IPS-20b (cell line): ENCODE measurements at regions not wholly inside any gene's neighbourhood (a gene's known extent, or its start where the extent isn't known, plus 50 kb on each side); places are given as distances from the start of the nearest gene placed in this dataset.

ENCODE experiments used
- H3K27ac ChIP-seq: one replicate; pipeline ENCODE4 v1.5.1; 2013; ENCODE audit warnings: low read length
- H3K27me3 ChIP-seq: 2 replicates; pipeline ENCODE4 v1.6.1; 2013; ENCODE audit warnings: mild to moderate bottlenecking, low read length, inconsistent platforms; ENCODE audit not compliant: insufficient read depth
- H3K36me3 ChIP-seq: 2 replicates; pipeline ENCODE4 v1.6.1; 2013; ENCODE audit warnings: low read depth, mild to moderate bottlenecking, inconsistent platforms, low read length, moderate library complexity; ENCODE audit not compliant: insufficient read depth
- H3K4me1 ChIP-seq: 2 replicates; pipeline ENCODE4 v1.6.1; 2013; ENCODE audit warnings: mild to moderate bottlenecking, control low read depth, inconsistent platforms, low read length, moderate library complexity; ENCODE audit not compliant: insufficient read depth
- H3K4me3 ChIP-seq: 2 replicates; pipeline ENCODE4 v1.5.1; 2013; ENCODE audit warnings: mild to moderate bottlenecking, low read length, inconsistent platforms
- H3K9ac ChIP-seq: 2 replicates; pipeline ENCODE4 v1.6.1; 2013; ENCODE audit warnings: low read depth, mild to moderate bottlenecking, inconsistent platforms, low read length, moderate library complexity
- H3K9me3 ChIP-seq: 2 replicates; pipeline ENCODE4 v1.6.1; 2013; ENCODE audit warnings: mild to moderate bottlenecking, low read depth, low read length, inconsistent platforms; ENCODE audit not compliant: insufficient read depth

- H3K4me3 ChIP-seq, result no peak overlapping the region
- no peak overlapping the region for H3K9ac ChIP-seq
- no peaks in the 10 kb centered on the region for H3K4me1 ChIP-seq
- H3K27me3 ChIP-seq, result no peaks in the 10 kb centered on the region
- H3K36me3 ChIP-seq, result no peaks in the 10 kb centered on the region
- H3K27ac ChIP-seq, result no peak overlapping the region
- no peaks in the 10 kb centered on the region for H3K9me3 ChIP-seq
Observed at GRCh38 chr7:86592185-86592584, 51.5 kb upstream of the GRM3 start.

GRCh38 chr7:86574006-86574405, 69.7 kb upstream of the GRM3 start:
- Histone ChIP-seq H3K4me3 (no peak overlapping the region), H3K4me1 (no peaks in the 10 kb centered on the region), H3K9me3 (no peaks in the 10 kb centered on the region), H3K27ac (no peak overlapping the region), H3K27me3 (no peaks in the 10 kb centered on the region), H3K36me3 (no peaks in the 10 kb centered on the region), H3K9ac (no peak overlapping the region)

GRCh38 chr7:86558680-86559501, 84.8 kb upstream of the GRM3 start:
- H3K27me3 ChIP-seq, result no peaks in the 10 kb centered on the region
- no peak overlapping the region for H3K4me3 ChIP-seq
- no peak overlapping the region for H3K27ac ChIP-seq

GRCh38 chr7:86534641-86535040, 109.1 kb upstream of the GRM3 start:
- Histone ChIP-seq H3K36me3 (no peaks in the 10 kb centered on the region), H3K4me3 (no peak overlapping the region), H3K9me3 (no peaks in the 10 kb centered on the region), H3K27ac (no peak overlapping the region), H3K27me3 (no peaks in the 10 kb centered on the region), H3K9ac (no peak overlapping the region), H3K4me1 (no peaks in the 10 kb centered on the region)

More at GRCh38 chr7:86558680-86559501, 84.8 kb upstream of the GRM3 start:
- H3K4me1 ChIP-seq, result no peaks in the 10 kb centered on the region
- H3K9ac ChIP-seq, result no peak overlapping the region
- H3K9me3 ChIP-seq, result no peaks in the 10 kb centered on the region
- H3K36me3 ChIP-seq, result no peaks in the 10 kb centered on the region

- Histone ChIP-seq H3K27ac (no peak overlapping the region), H3K4me3 (no peak overlapping the region), H3K9ac (no peak overlapping the region), H3K9me3 (no peaks in the 10 kb centered on the region), H3K27me3 (no peaks in the 10 kb centered on the region), H3K36me3 (no peaks in the 10 kb centered on the region), H3K4me1 (no peaks in the 10 kb centered on the region)
Observed at GRCh38 chr7:86504229-86504628, 139.5 kb upstream of the GRM3 start.

GRCh38 chr7:86499986-86500385, 143.7 kb upstream of the GRM3 start:
- no peak overlapping the region for H3K4me3 ChIP-seq
- H3K27ac ChIP-seq, result no peak overlapping the region
- H3K4me1 ChIP-seq, result no peaks in the 10 kb centered on the region
- H3K9ac ChIP-seq, result no peak overlapping the region
- no peaks in the 10 kb centered on the region for H3K9me3 ChIP-seq
- H3K27me3 ChIP-seq, result no peaks in the 10 kb centered on the region
- no peaks in the 10 kb centered on the region for H3K36me3 ChIP-seq

GRCh38 chr7:86485827-86486226, 157.9 kb upstream of the GRM3 start:
- H3K27ac ChIP-seq, result no peak overlapping the region
- H3K9ac ChIP-seq, result no peak overlapping the region
- no peak overlapping the region for H3K4me3 ChIP-seq
- no peaks in the 10 kb centered on the region for H3K4me1 ChIP-seq
- H3K9me3 ChIP-seq, result no peaks in the 10 kb centered on the region
- no peaks in the 10 kb centered on the region for H3K27me3 ChIP-seq
- no peaks in the 10 kb centered on the region for H3K36me3 ChIP-seq

GRCh38 chr7:86479144-86479543, 164.6 kb upstream of the GRM3 start:
- no peak overlapping the region for H3K4me3 ChIP-seq
- H3K27me3 ChIP-seq, result no peaks in the 10 kb centered on the region
- no peaks in the 10 kb centered on the region for H3K4me1 ChIP-seq
- H3K27ac ChIP-seq, result no peak overlapping the region
- no peaks in the 10 kb centered on the region for H3K36me3 ChIP-seq
- H3K9ac ChIP-seq, result no peak overlapping the region
- H3K9me3 ChIP-seq, result no peaks in the 10 kb centered on the region

GRCh38 chr7:86477343-86477935, 166.3 kb upstream of the GRM3 start:
- no peak overlapping the region for H3K4me3 ChIP-seq
- H3K27me3 ChIP-seq, result no peaks in the 10 kb centered on the region
- no peaks in the 10 kb centered on the region for H3K4me1 ChIP-seq
- no peaks in the 10 kb centered on the region for H3K9me3 ChIP-seq
- no peak overlapping the region for H3K27ac ChIP-seq
- no peaks in the 10 kb centered on the region for H3K36me3 ChIP-seq
- H3K9ac ChIP-seq, result no peak overlapping the region

GRCh38 chr7:86470763-86471162, 172.9 kb upstream of the GRM3 start:
- Histone ChIP-seq H3K36me3 (no peaks in the 10 kb centered on the region), H3K9ac (no peak overlapping the region), H3K9me3 (no peaks in the 10 kb centered on the region), H3K4me3 (no peak overlapping the region), H3K27me3 (no peaks in the 10 kb centered on the region), H3K4me1 (no peaks in the 10 kb centered on the region), H3K27ac (no peak overlapping the region)

GRCh38 chr7:86469680-86470295, 173.9 kb upstream of the GRM3 start:
- H3K27me3 ChIP-seq, result no peaks in the 10 kb centered on the region
- no peak overlapping the region for H3K9ac ChIP-seq
- H3K27ac ChIP-seq, result no peak overlapping the region
- H3K9me3 ChIP-seq, result no peaks in the 10 kb centered on the region
- no peaks in the 10 kb centered on the region for H3K4me1 ChIP-seq
- no peak overlapping the region for H3K4me3 ChIP-seq
- H3K36me3 ChIP-seq, result no peaks in the 10 kb centered on the region

GRCh38 chr7:86454753-86455152, 189.0 kb upstream of the GRM3 start:
- Histone ChIP-seq H3K36me3 (no peaks in the 10 kb centered on the region), H3K9ac (no peak overlapping the region), H3K27ac (no peak overlapping the region), H3K4me3 (no peak overlapping the region), H3K4me1 (peaks cover 12% of the 10 kb centered on the region), H3K27me3 (no peaks in the 10 kb centered on the region), H3K9me3 (no peaks in the 10 kb centered on the region)
